ENCODE measurements at regions not wholly inside any gene's neighbourhood (a gene's known extent, or its start where the extent isn't known, plus 50 kb on each side); places are given as distances from the start of the nearest gene placed in this dataset.

- WGBS (ENCODE audit: insufficient coverage, insufficient replicate concordance, low lambda C conversion rate, missing lambda C conversion rate), result 17% methylated on average over 4 of the region's 4 CpGs
- no peak for TF ChIP-seq ZNF274 (IDR thresholded peaks at IDR 0.05; ENCODE audit: insufficient read depth, insufficient read length)
- TF ChIP-seq BACH1 (IDR thresholded peaks at IDR 0.05; ENCODE audit: borderline replicate concordance), result no peak
- no peak for TF ChIP-seq CTCF (IDR thresholded peaks at IDR 0.05 in 2 of 3, conservative IDR thresholded peaks at IDR 0.05 in 1 of 3; ENCODE audit: control insufficient read depth in 2 of 3, extremely low read depth in 1 of 3, insufficient read depth in 1 of 3, low read depth in 3 of 3, low read length in 3 of 3)
- no peak for TF ChIP-seq TCF7 (IDR thresholded peaks at IDR 0.05; ENCODE audit: borderline replicate concordance)
- no peak for TF ChIP-seq ZBED1 (IDR thresholded peaks at IDR 0.05; ENCODE audit: borderline replicate concordance)
- TF ChIP-seq CHD4 (IDR thresholded peaks at IDR 0.05), result no peak
- no peak for TF ChIP-seq MEF2A (IDR thresholded peaks at IDR 0.05; ENCODE audit: insufficient read depth, low read depth, low read length)
- TF ChIP-seq SMC3 (IDR thresholded peaks at IDR 0.05; ENCODE audit: borderline replicate concordance, low read length), result no peak
- no peak for TF ChIP-seq HDGF (IDR thresholded peaks at IDR 0.05)
- TF ChIP-seq MYC (IDR thresholded peaks at IDR 0.05; ENCODE audit: insufficient read depth, insufficient read length, insufficient replicate concordance, low read length, severe bottlenecking), result no peak
- no peak for TF ChIP-seq RBBP5 (conservative IDR thresholded peaks at IDR 0.05)
- no peak for TF ChIP-seq EP300 (IDR thresholded peaks at IDR 0.05; ENCODE audit: borderline replicate concordance in 1 of 2, control insufficient read depth in 1 of 2, low read depth in 2 of 2, low read length in 2 of 2)
- no peak for TF ChIP-seq SUPT20H (IDR thresholded peaks at IDR 0.05; ENCODE audit: borderline replicate concordance, control insufficient read depth, low read depth, low read length)
- TF ChIP-seq E2F4 (IDR thresholded peaks at IDR 0.05; ENCODE audit: low read depth, low read length), result no peak
- FAIRE-seq, result no peak
- Histone ChIP-seq H3K9me3 (replicated peaks; ENCODE audit: control insufficient read depth, insufficient read depth, low read length) (no peaks in the 10 kb centered on the region; the same call in 2 of the 3 replicates), H3K27me3 (replicated peaks in 1 of 2; ENCODE audit: control insufficient read depth in 2 of 2, insufficient read depth in 2 of 2, low read length in 1 of 2) (no peaks in the 10 kb centered on the region; a peak in 1 of 4 replicates), H3K4me1 (ENCODE audit: control insufficient read depth, insufficient read depth, low read length) (peaks cover 5% of the 10 kb centered on the region; the same call in 1 of the 2 replicates), H3K4me2 (ENCODE audit: control insufficient read depth, insufficient read depth) (no peak overlapping the region), H3K79me2 (ENCODE audit: control insufficient read depth, insufficient read depth, low read length) (no peaks in the 10 kb centered on the region), H2AFZ (ENCODE audit: control insufficient read depth, low read depth, low read length) (no peak overlapping the region), H3K27ac (ENCODE audit: control insufficient read depth, insufficient read depth) (no peak overlapping the region), H3K4me3 (no peak overlapping the region), H3K9ac (ENCODE audit: control insufficient read depth, insufficient read depth, low read length) (no peak overlapping the region), H3K36me3 (ENCODE audit: control insufficient read depth in 2 of 2, insufficient read depth in 2 of 2, low read length in 1 of 2) (no peaks in the 10 kb centered on the region), H4K20me1 (ENCODE audit: control insufficient read depth, insufficient read depth) (no peaks in the 10 kb centered on the region)
- ChIA-PET CTCF (no interaction called here), RAD21 (ENCODE audit: unreplicated experiment) (no interaction called here), SMC1A (ENCODE audit: uncharacterized antibody, unreplicated experiment) (interaction anchor here (0.7 kb wide), 1 partner anchor 14 kb away, joined by 4 read pairs; no protein-coding TSS in a partner anchor), POLR2A (no interaction called here)
- intact Hi-C loops (cut with micrococcal nuclease; ENCODE audit: unreplicated experiment), result no loop called here
- no peak for ATAC-seq
- in situ Hi-C loops (cut with MboI), result no loop called here
- no peak for DNase-seq (ENCODE audit: low read depth, low spot score)
- no TSS peak for BruUV-seq (replicated peaks)
Measured at GRCh38 chr1:217024911-217025310, 301.7 kb upstream of the ESRRG start.

Data from GM12878 (cell line).